Mesothelial cell of epicardium (in vitro differentiated cells): ENCODE measurements at regions not wholly inside any gene's neighbourhood (a gene's known extent, or its start where the extent isn't known, plus 50 kb on each side); places are given as distances from the start of the nearest gene placed in this dataset.

ENCODE experiments used
- DNase-seq, 2 experiments: peaks; one replicate each; pipeline ENCODE4 v3.0.0; 2021; ENCODE audit warnings: low spot score in 2 of 2; ENCODE audit not compliant: unreplicated experiment in 2 of 2
- H3K27ac Mint-ChIP-seq: 2 replicates; pipeline ENCODE4 v1.8.0; 2021; ENCODE audit warnings: mixed read lengths
- H3K27me3 Mint-ChIP-seq: 2 replicates; pipeline ENCODE4 v1.8.0; 2021; ENCODE audit warnings: low read depth, mixed read lengths
- H3K36me3 Mint-ChIP-seq: 2 replicates; pipeline ENCODE4 v1.8.0; 2021; ENCODE audit warnings: mixed read lengths
- H3K4me1 Mint-ChIP-seq: 2 replicates; pipeline ENCODE4 v1.8.0; 2021; ENCODE audit warnings: mixed read lengths
- H3K4me3 Mint-ChIP-seq: 2 replicates; pipeline ENCODE4 v1.8.0; 2021; ENCODE audit warnings: mild to moderate bottlenecking, moderate library complexity, mixed read lengths
- H3K9me3 Mint-ChIP-seq: 2 replicates; pipeline ENCODE4 v1.8.0; 2021; ENCODE audit warnings: mixed read lengths
- CTCF ChIP-seq: fragments of 200-600 bp; sonication (generic); IDR thresholded peaks from one replicate; pipeline ENCODE4 v1.5.0; 2021; ENCODE audit warnings: antibody characterized with exemption; ENCODE audit not compliant: unreplicated experiment

GRCh38 chr13:64446372-64446771, 2783.8 kb downstream of the PCDH9 start:
- Mint-ChIP-seq H3K4me1 (peaks cover 5% of the 10 kb centered on the region), H3K36me3 (no peaks in the 10 kb centered on the region), H3K9me3 (peaks cover 4% of the 10 kb centered on the region), H3K27me3 (no peaks in the 10 kb centered on the region), H3K4me3 (no peak overlapping the region), H3K27ac (no peak overlapping the region)
- DNase-seq, result no peak
- TF ChIP-seq CTCF, result no peak

- no peak overlapping the region for H3K4me3 Mint-ChIP-seq
These were observed 2788.4 kb downstream of the PCDH9 start for GRCh38 chr13:64441740-64442139.

GRCh38 chr13:64438084-64438483, 2792.1 kb downstream of the PCDH9 start:
- Mint-ChIP-seq H3K9me3 (no peaks in the 10 kb centered on the region), H3K4me3 (no peak overlapping the region), H3K4me1 (no peaks in the 10 kb centered on the region), H3K27me3 (no peaks in the 10 kb centered on the region), H3K27ac (no peak overlapping the region), H3K36me3 (no peaks in the 10 kb centered on the region)
- DNase-seq, result no peak
- no peak for TF ChIP-seq CTCF

More at GRCh38 chr13:64441740-64442139, 2788.4 kb downstream of the PCDH9 start:
- no peak overlapping the region for H3K27ac Mint-ChIP-seq
- H3K4me1 Mint-ChIP-seq, result peaks cover 5% of the 10 kb centered on the region
- H3K27me3 Mint-ChIP-seq, result no peaks in the 10 kb centered on the region
- no peaks in the 10 kb centered on the region for H3K9me3 Mint-ChIP-seq
- DNase-seq, result no peak
- H3K36me3 Mint-ChIP-seq, result no peaks in the 10 kb centered on the region
- no peak for TF ChIP-seq CTCF

GRCh38 chr13:64429691-64430090, 2800.4 kb downstream of the PCDH9 start:
- Mint-ChIP-seq H3K4me1 (peaks cover 3% of the 10 kb centered on the region), H3K27ac (no peak overlapping the region), H3K4me3 (no peak overlapping the region), H3K36me3 (no peaks in the 10 kb centered on the region), H3K9me3 (no peaks in the 10 kb centered on the region), H3K27me3 (no peaks in the 10 kb centered on the region)
- TF ChIP-seq CTCF, result no peak
- DNase-seq, result no peak

- H3K36me3 Mint-ChIP-seq, result no peaks in the 10 kb centered on the region
- no peak for TF ChIP-seq CTCF
- H3K27ac Mint-ChIP-seq, result no peak overlapping the region
- no peak for DNase-seq
- H3K4me1 Mint-ChIP-seq, result peaks cover 3% of the 10 kb centered on the region
- H3K4me3 Mint-ChIP-seq, result no peak overlapping the region
- H3K9me3 Mint-ChIP-seq, result no peaks in the 10 kb centered on the region
- no peaks in the 10 kb centered on the region for H3K27me3 Mint-ChIP-seq
These were observed 2801.9 kb downstream of the PCDH9 start for GRCh38 chr13:64428196-64428595.

GRCh38 chr13:64423467-64423866, 2806.7 kb downstream of the PCDH9 start:
- DNase-seq, result no peak
- no peaks in the 10 kb centered on the region for H3K4me1 Mint-ChIP-seq
- H3K27ac Mint-ChIP-seq, result no peak overlapping the region
- H3K36me3 Mint-ChIP-seq, result no peaks in the 10 kb centered on the region
- peaks cover 2% of the 10 kb centered on the region for H3K9me3 Mint-ChIP-seq
- H3K27me3 Mint-ChIP-seq, result no peaks in the 10 kb centered on the region
- no peak for TF ChIP-seq CTCF
- H3K4me3 Mint-ChIP-seq, result no peak overlapping the region
